Hematopoietic multipotent progenitor cell treated with erythropoietin and hydrocortisone succinate and interleukin-3 and kit ligand, for 4 days (in vitro differentiated cells): ENCODE measurements at regions not wholly inside any gene's neighbourhood (a gene's known extent, or its start where the extent isn't known, plus 50 kb on each side); places are given as distances from the start of the nearest gene placed in this dataset.
"Not testable (repeated sequence)": the region's sequence is repeated elsewhere in the genome, so short reads cannot be mapped to it uniquely, and the experiment has no call there.

Experiments used
- DNase-seq: peaks from one replicate; pipeline ENCODE4 v3.0.0-alpha.2; 2015

- no peak for DNase-seq
These were observed 71.6 kb upstream of the CASZ1 start for GRCh38 chr1:10867914-10868598.

- no peak for DNase-seq
These were observed 72.1 kb upstream of the CASZ1 start for GRCh38 chr1:10868599-10868965.

DNA sequence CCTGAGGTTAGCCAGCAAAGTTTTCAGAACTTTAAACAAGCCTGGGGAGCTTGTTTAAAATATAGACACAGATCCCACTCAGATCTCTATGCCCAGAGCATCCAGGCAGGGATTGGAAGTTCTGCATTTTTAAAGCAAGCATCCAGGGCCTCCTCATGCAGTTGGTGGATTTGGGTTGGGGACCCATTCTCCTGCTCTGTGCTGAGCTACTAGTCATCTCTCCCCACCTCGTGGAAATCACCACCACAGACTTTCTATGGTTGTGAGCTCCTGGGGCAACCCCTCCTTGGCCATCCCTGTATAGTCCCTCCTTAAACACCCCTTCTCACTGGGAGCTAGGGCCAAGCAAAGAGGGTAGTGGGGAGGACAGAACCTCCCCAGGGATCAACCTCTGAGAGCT is 73.5 kb upstream of the CASZ1 start:
- DNase-seq = no peak

- no peak for DNase-seq
These were observed 74.1 kb upstream of the CASZ1 start for GRCh38 chr1:10870493-10871096.

DNA sequence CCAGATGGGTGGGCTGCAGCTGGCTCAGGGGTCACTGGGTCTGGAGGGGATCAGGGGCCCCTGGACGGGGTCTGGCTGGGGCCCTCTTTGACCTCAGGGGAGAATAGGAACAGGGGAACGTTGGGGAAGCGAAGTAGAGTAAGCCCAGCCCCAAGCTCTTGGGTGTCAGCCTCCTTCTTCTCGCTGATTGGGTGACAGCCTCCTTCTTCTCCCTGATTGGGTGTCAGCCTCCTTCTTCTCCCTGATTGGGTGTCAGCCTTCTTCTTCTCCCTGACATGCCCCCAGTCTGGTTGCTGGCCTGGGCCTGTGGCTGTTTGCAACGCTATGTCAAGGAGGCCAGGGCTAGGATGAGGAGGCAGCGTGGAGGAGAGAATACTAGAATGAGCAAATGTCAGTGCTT is 76.7 kb upstream of the CASZ1 start:
- peak; percentile 29 for DNase-seq

DNA sequence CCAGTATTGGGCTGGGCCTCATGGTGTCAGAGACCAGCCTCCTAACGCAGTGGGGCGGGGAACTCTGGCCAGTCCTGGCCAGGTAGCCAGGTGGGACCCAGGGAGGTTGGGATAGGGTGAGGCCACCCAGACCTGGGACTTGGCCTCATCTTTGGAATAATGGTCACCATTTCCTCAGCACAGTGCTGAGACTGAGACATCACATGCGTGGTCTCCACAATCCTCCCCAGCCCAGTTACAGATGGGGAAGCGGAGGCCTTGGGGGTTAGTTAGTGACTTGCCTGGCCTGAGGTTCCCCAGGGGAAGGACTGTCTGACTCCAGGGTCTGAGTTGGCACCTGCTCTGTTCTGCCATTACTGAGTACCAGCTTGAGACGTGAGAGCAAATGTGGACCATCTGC is 77.9 kb upstream of the CASZ1 start:
- no peak for DNase-seq

- no peak for DNase-seq
These were observed 81.4 kb upstream of the CASZ1 start for GRCh38 chr1:10877894-10878293.

DNA sequence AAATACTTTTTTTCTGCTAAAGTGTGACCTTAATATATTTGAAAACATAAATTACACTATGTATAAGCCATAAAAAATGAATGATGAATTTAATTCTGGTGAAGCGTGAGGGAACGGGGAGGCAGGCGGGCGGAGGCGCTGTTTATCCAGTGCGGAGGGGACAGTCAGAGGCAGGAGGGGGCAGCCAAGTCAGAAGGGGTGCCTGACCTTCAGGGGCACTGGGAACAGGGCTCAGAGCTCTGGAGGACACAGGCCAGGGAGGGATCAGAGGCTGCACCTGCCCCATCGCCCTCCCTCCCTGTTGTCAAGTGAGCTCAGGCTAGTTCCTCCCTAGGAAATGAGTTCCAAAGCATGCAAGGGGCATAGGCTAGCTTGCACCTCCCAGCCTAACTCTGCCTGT is 82.0 kb upstream of the CASZ1 start:
- DNase-seq = no peak

DNA sequence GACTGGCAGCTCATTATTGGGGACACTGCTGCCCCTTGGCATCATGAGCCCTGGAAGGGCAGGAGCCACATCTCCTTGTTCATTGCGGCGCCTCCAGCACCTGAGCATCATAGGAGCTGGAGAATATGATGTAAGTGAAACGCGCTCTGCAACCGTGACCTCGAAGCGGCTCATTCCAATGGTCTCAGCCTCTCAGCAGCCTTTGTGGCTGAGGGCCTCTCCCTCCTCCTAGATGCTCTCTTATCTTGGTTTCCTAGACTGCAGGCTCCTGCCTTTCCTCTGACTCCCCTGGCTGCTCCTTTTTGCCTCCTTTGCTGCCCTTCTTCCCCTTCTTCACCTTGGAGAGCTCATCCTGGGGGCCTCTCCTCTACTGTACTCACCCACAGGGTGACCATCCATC is 83.6 kb upstream of the CASZ1 start:
- no peak for DNase-seq

- DNase-seq = no peak
These were observed 84.6 kb upstream of the CASZ1 start for GRCh38 chr1:10881046-10881445.

DNA sequence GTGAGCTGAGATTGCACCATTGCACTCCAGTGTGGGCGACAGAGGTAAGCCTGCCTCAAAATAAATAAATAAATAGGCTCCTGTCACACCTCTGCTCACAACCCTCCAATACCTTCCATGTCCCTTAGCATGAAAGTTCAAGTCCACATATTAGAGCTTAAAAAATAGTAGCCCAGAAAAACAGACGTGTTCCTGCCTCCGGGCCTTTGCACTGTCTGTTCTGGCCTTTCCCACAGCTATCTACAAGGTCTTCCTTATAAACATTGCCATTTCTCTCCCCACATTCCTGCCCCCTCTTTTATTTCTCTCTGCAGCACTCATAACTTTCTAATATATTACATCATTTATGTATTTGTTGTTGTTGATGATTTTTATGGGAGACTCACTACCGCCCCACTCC is 85.6 kb upstream of the CASZ1 start:
- no peak for DNase-seq

GRCh38 chr1:10887032-10887431 is 90.6 kb upstream of the CASZ1 start:
- DNase-seq = not testable (repeated sequence)

DNA sequence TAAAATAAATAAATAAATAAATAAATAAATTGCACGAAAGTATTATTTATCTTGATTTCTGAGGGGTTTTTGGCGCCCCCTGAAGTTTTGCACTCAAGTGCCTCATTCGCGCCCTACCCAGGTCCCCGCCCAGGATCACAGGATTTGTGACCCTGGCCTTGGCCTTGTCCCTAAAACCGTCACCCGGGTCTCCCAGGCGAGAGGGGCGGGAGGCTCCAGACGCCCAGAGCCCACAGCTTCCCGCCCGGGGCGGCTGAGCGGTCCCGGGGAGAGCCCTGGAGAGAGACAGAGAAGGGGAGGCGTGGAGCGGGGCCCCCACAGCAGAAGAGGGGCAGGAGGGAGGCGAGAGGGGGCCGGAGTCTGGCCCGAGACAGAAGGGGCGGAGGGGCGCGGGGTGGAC is 91.8 kb upstream of the CASZ1 start:
- DNase-seq = peak; percentile 25

DNA sequence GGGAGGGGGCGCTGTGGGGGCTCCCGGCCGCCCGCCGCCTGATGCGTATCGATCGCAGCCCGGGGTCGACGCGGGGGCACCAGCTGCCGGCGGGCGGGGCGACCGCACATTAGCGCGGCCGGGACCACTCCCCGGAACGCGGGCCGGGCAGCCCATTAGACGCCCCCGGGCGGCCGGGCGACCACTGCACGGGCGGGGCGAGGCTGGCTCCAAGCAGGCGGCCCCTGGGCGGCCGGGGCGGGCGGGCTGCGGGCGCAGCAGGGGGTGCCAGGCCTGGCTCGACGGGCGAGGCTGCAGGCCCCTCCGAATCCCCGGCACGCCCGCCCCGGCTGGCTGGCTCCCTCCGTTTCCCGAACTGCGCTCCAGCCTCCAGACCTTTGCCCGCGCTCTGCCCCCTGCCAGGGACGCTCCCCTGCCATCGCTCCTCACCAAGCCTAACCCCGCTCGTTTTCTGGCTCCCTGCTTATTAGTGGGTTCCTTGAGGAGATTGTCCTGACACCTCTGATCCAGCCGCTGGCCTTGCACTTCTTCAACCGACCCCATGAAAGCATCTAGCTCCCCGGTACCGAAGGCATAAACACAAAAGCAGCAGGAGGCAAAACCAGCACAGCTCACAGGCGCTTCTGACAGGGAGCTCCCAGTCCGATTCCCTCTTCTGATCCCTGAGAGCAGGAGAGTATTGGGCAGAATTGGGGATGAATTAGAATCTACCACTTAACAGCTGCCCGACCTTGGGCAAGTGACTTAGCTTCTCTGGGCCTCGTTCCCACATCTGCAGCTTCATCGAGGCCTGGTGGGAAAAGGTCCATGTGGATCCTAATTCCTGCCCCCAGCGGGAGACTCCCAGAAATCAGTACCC is 92.6 kb upstream of the CASZ1 start:
- DNase-seq = no peak

GRCh38 chr1:10889650-10890353 is 93.4 kb upstream of the CASZ1 start:
- no peak for DNase-seq

- DNase-seq = no peak
These were observed 94.1 kb upstream of the CASZ1 start for GRCh38 chr1:10890491-10891071.

DNA sequence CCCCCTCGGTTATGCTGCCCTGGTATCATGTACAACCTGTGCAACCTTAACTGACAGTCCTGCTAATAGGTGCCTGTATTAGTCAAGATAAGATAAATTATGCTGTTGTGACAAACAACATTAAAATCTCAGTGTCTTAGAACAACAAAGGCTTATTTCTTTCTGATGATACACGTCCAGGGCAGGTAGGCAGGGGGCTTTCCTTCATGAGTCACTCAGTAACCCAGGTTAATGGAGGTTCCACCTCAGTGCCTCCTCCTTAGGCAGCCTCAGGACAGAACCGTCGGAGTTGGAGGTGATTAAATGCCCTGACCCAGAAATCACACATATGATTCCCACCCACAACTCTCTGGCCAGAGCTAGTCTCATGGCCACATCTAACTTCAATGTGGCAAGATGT is 94.6 kb upstream of the CASZ1 start:
- DNase-seq = no peak

DNA sequence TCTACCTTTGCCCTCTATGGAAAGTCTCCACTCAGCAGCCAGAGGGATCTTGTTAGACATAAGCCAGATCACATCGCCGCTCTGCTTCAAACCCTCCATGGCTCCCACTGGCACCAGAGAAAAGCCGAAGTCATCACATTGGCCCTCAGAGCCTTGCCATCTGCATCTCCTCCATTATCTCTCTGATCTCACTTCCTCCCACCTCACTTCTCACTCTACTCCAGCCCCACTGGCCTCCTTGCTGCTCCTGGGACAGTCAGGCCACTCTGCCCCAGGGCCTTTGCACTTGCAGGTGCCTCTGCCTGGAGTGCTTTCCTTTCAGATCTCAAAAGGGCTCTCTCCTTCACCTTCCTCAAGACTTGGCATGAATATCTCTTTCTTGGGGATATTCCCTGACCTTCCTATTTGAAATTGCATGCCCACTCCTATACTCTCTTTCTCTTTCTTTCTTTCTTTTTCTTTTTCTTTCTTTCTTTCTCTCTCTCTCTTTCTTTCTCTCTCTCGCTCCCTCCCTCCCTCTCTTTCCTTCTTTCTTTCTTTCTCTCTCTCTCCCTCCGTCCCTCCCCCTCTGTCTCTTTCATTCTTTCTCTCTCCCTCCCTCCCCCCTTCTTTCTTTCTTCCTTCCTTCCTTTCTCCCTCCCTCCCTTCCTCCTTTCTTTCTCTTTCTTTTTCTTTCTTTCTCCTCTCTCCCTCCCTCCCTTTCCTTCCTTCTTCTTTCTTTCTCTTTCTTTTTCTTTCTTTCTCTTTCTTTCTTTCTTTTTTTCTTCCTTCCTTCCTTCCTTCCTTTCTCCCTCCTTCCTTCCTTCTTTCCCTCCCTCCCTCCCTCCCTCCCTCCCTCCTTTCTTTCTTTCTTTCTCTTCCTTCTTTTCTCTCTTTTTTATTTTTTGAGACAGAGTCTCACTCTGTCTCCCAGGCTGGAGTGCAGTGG is 96.0 kb upstream of the CASZ1 start:
- DNase-seq = no peak

DNA sequence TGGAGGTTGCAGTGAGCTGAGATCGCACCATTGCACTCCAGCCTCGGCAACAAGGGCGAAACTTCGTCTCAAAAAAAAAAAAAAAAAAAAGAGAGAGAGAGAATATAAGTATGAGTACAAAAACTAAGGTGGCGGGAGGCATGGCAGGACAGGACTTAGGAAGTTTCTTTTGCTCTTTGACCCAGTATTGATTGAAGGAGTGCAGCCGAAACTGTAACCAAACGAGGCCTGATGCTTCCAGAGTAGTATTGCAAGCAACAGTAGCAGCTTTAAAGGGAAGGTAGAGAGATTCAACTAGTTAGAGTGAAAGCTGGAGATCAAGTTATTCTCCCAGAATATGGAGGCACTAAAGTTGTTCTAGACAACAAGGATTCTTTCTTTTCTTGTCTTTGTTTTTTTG is 99.2 kb upstream of the CASZ1 start:
- no peak for DNase-seq

DNA sequence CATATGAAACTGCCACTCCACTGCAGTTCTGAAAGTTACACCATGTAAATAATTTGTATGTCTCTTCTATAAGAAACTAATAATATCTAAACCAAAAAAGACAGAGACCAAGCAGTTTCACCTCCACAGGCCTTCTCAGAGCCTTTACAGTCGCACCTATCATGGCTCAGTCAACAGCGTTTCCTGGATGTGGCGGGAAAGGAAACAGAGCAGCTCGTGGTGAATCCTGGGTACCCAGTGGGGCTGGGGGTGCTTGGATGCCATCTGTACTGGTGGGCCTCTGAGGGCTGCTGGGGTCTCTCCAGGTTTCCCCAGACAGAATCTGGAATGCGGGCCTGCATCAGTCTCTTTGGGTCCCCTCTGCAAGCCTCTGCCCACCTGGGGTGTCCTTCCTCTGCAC is 100.2 kb upstream of the CASZ1 start:
- DNase-seq = no peak

DNA sequence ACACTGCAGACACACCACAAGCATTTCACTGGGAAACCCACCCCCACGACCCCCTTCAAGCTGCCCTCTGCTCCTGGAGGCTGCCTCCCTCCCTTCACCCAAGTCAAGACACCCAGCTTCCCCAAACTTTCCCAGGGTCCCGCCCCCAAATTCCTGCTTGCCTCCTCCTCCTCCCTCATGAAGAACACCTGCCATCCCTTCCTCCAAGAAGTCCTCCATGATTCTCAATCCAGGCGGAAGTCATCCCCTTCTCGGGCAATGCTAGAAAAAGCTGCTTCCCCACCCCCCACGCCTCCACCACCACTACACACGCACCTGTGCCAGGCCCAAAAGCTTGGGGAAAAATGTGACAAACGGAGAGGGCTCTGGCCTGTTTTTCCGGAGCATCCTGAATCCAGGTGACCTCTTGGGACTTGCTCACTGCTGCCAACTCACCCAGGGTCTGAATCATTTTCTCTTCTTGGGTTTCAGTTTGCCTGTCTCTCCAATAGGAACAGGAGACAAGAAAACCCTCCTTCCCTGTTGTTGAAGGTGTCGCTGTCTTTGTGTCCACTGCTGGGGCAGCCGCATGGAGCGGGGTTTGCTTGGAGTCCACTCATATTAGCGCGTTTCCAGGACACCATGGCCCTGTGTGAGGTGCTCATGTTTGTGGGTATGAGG is 101.0 kb upstream of the CASZ1 start:
- no peak for DNase-seq
